ENCODE measurements at regions not wholly inside any gene's neighbourhood (a gene's known extent, or its start where the extent isn't known, plus 50 kb on each side); places are given as distances from the start of the nearest gene placed in this dataset.
"Not testable (repeated sequence)": the region's sequence is repeated elsewhere in the genome, so short reads cannot be mapped to it uniquely, and the experiment has no call there.

GRCh38 chr1:233815865-233816264, 88.6 kb upstream of the SLC35F3 start:
- H3K4me3 ChIP-seq, result no peak overlapping the region
- intact Hi-C loops (cut with DNase I; ENCODE audit: low total_unique reads), result no loop called here
- no peaks in the 10 kb centered on the region for H3K4me1 ChIP-seq
- 51 to 77% (median 63%) methylated on average over 3 of the region's 3 CpGs for WGBS, 5 donors
- no peaks in the 10 kb centered on the region for H3K9me3 ChIP-seq
- peaks cover 0 to 7% (median 0%) of the 10 kb centered on the region in 7 donors for H3K27me3 ChIP-seq (replicated peaks in 1 of 7)
- no peak for TF ChIP-seq POLR2A (IDR thresholded peaks at IDR 0.05)
- TF ChIP-seq POLR2AphosphoS5 (IDR thresholded peaks at IDR 0.05), result no peak
- TF ChIP-seq CTCF (IDR thresholded peaks at IDR 0.05 in 8 of 11, conservative IDR thresholded peaks at IDR 0.05 in 3 of 11), result no peak
- H3K36me3 ChIP-seq, result no peaks in the 10 kb centered on the region
- no peak for DNase-seq
- H3K27ac ChIP-seq, result no peak overlapping the region

GRCh38 chr1:233816348-233816747, 88.1 kb upstream of the SLC35F3 start:
- no peak for DNase-seq
- TF ChIP-seq CTCF (IDR thresholded peaks at IDR 0.05 in 8 of 11, conservative IDR thresholded peaks at IDR 0.05 in 3 of 11) (no peak), POLR2A (IDR thresholded peaks at IDR 0.05) (no peak), POLR2AphosphoS5 (IDR thresholded peaks at IDR 0.05) (no peak)
- Histone ChIP-seq H3K36me3 (no peaks in the 10 kb centered on the region), H3K27me3 (replicated peaks in 1 of 7) (peaks cover 0 to 7% (median 0%) of the 10 kb centered on the region in 7 donors), H3K4me3 (no peak overlapping the region), H3K27ac (no peak overlapping the region), H3K4me1 (no peaks in the 10 kb centered on the region), H3K9me3 (no peaks in the 10 kb centered on the region)
- intact Hi-C loops (cut with DNase I; ENCODE audit: low total_unique reads), result no loop called here
- 71 to 82% (median 73%) methylated on average over 2 of the region's 2 CpGs for WGBS, 5 donors

GRCh38 chr1:233819042-233819441, 85.4 kb upstream of the SLC35F3 start:
- H3K27ac ChIP-seq, result no peak overlapping the region

GRCh38 chr1:233824179-233824578, 80.3 kb upstream of the SLC35F3 start:
- H3K36me3 ChIP-seq; intact Hi-C loops (cut with DNase I; ENCODE audit: low total_unique reads): not testable (repeated sequence)
- H3K9me3 ChIP-seq, result peaks cover 0 to 23% (median 18%) of the 10 kb centered on the region in 8 donors

More at GRCh38 chr1:233819042-233819441, 85.4 kb upstream of the SLC35F3 start:
- H3K27me3 ChIP-seq (replicated peaks in 1 of 7), result peaks cover 0 to 15% (median 0%) of the 10 kb centered on the region in 7 donors
- 56 to 76% (median 68%) methylated on average over 1 of the region's 1 CpG for WGBS, 5 donors
- no peaks in the 10 kb centered on the region for H3K4me1 ChIP-seq
- intact Hi-C loops (cut with DNase I; ENCODE audit: low total_unique reads), result no loop called here
- peaks cover 0 to 2% (median under 1%) of the 10 kb centered on the region in 8 donors for H3K9me3 ChIP-seq
- no peak for DNase-seq
- no peak for TF ChIP-seq CTCF (IDR thresholded peaks at IDR 0.05 in 8 of 11, conservative IDR thresholded peaks at IDR 0.05 in 3 of 11)
- no peak for TF ChIP-seq POLR2A (IDR thresholded peaks at IDR 0.05)
- no peak for TF ChIP-seq POLR2AphosphoS5 (IDR thresholded peaks at IDR 0.05)
- no peak overlapping the region for H3K4me3 ChIP-seq
- H3K36me3 ChIP-seq, result no peaks in the 10 kb centered on the region

GRCh38 chr1:233827937-233828336, 76.5 kb upstream of the SLC35F3 start:
- H3K27ac ChIP-seq; intact Hi-C loops (cut with DNase I; ENCODE audit: low total_unique reads); H3K4me3 ChIP-seq; H3K4me1 ChIP-seq; H3K36me3 ChIP-seq; DNase-seq; H3K27me3 ChIP-seq (replicated peaks in 1 of 7): not testable (repeated sequence)
- H3K9me3 ChIP-seq, result peaks cover 0 to 55% (median 46%) of the 10 kb centered on the region in 8 donors
- WGBS, 5 donors, result 70 to 89% (median 75%) methylated on average over 2 of the region's 2 CpGs

More at GRCh38 chr1:233824179-233824578, 80.3 kb upstream of the SLC35F3 start:
- not testable (repeated sequence) for DNase-seq, H3K4me3 ChIP-seq, H3K4me1 ChIP-seq, H3K27ac ChIP-seq
- 73 to 90% (median 84%) methylated on average over 2 of the region's 2 CpGs for WGBS, 5 donors
- peaks cover 0 to 15% (median 0%) of the 10 kb centered on the region in 7 donors for H3K27me3 ChIP-seq (replicated peaks in 1 of 7)

All from spleen (tissue), 11 donors.